ENCODE measurements at regions not wholly inside any gene's neighbourhood (a gene's known extent, or its start where the extent isn't known, plus 50 kb on each side); places are given as distances from the start of the nearest gene placed in this dataset.
"Not testable (repeated sequence)": the region's sequence is repeated elsewhere in the genome, so short reads cannot be mapped to it uniquely, and the experiment has no call there.

GRCh38 chr2:163045830-163046229, 207.3 kb upstream of the KCNH7 start:
- Histone ChIP-seq H3K4me1 (ENCODE audit: control insufficient read depth in 2 of 2, insufficient read depth in 2 of 2, low read length in 1 of 2) (no peaks in the 10 kb centered on the region), H3K4me3 (ENCODE audit: low read depth in 1 of 2, low read length in 2 of 2) (no peak overlapping the region), H3K9me3 (ENCODE audit: control insufficient read depth in 2 of 2, insufficient read depth in 1 of 2, low read depth in 1 of 2, low read length in 1 of 2) (no peaks in the 10 kb centered on the region), H3K27ac (ENCODE audit: low read depth in 2 of 2, low read length in 1 of 2) (no peak overlapping the region), H3K36me3 (ENCODE audit: control insufficient read depth in 2 of 2, insufficient read depth in 2 of 2, low read length in 1 of 2) (no peaks in the 10 kb centered on the region), H3K27me3 (ENCODE audit: control insufficient read depth in 1 of 2, insufficient read depth in 2 of 2, low read length in 2 of 2) (no peaks in the 10 kb centered on the region)
- 37 to 39% methylated on average over 2 of the region's 2 CpGs for WGBS, 2 donors

- no peaks in the 10 kb centered on the region for H3K4me1 ChIP-seq (ENCODE audit: control insufficient read depth in 2 of 2, insufficient read depth in 2 of 2, low read length in 1 of 2)
- no peaks in the 10 kb centered on the region for H3K9me3 ChIP-seq (ENCODE audit: control insufficient read depth in 2 of 2, insufficient read depth in 1 of 2, low read depth in 1 of 2, low read length in 1 of 2)
- 45 to 46% methylated on average over 3 of the region's 3 CpGs for WGBS, 2 donors
- no peak overlapping the region for H3K27ac ChIP-seq (ENCODE audit: low read depth in 2 of 2, low read length in 1 of 2)
- no peaks in the 10 kb centered on the region for H3K27me3 ChIP-seq (ENCODE audit: control insufficient read depth in 1 of 2, insufficient read depth in 2 of 2, low read length in 2 of 2)
- H3K4me3 ChIP-seq (ENCODE audit: low read depth in 1 of 2, low read length in 2 of 2) = no peak overlapping the region
- no peaks in the 10 kb centered on the region for H3K36me3 ChIP-seq (ENCODE audit: control insufficient read depth in 2 of 2, insufficient read depth in 2 of 2, low read length in 1 of 2)
Measured at GRCh38 chr2:163044114-163044513, 205.5 kb upstream of the KCNH7 start.

- Histone ChIP-seq H3K4me3 (ENCODE audit: low read depth in 1 of 2, low read length in 2 of 2) (no peak overlapping the region), H3K36me3 (ENCODE audit: control insufficient read depth in 2 of 2, insufficient read depth in 2 of 2, low read length in 1 of 2) (no peaks in the 10 kb centered on the region), H3K27ac (ENCODE audit: low read depth in 2 of 2, low read length in 1 of 2) (no peak overlapping the region), H3K9me3 (ENCODE audit: control insufficient read depth in 2 of 2, insufficient read depth in 1 of 2, low read depth in 1 of 2, low read length in 1 of 2) (no peaks in the 10 kb centered on the region), H3K27me3 (ENCODE audit: control insufficient read depth in 1 of 2, insufficient read depth in 2 of 2, low read length in 2 of 2) (no peaks in the 10 kb centered on the region), H3K4me1 (ENCODE audit: control insufficient read depth in 2 of 2, insufficient read depth in 2 of 2, low read length in 1 of 2) (no peaks in the 10 kb centered on the region)
- WGBS, 2 donors = 83 to 88% methylated on average over 1 of the region's 1 CpG
Measured at GRCh38 chr2:163043201-163043600, 204.6 kb upstream of the KCNH7 start.

DNA sequence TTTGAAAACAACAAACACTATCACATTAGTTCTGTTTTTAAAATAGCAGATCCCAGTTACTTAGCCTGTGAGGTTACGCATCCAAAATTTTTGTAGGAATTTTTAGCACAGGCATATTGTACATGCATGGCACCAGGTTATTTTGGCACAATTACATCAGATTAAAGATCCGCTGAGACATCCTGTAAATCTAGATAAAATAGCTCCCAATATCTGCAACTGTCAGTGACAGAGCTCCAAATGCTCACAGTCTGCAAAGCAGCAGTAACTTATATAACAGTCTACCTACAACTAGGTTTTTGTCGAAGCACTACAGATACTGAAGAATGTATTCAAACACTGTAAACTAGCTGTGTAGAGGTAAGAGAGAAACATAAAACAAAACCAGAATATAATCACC, 200.7 kb upstream of the KCNH7 start:
- Histone ChIP-seq H3K36me3 (ENCODE audit: control insufficient read depth in 2 of 2, insufficient read depth in 2 of 2, low read length in 1 of 2) (no peaks in the 10 kb centered on the region), H3K4me3 (ENCODE audit: low read depth in 1 of 2, low read length in 2 of 2) (no peak overlapping the region), H3K27ac (ENCODE audit: low read depth in 2 of 2, low read length in 1 of 2) (no peak overlapping the region), H3K27me3 (ENCODE audit: control insufficient read depth in 1 of 2, insufficient read depth in 2 of 2, low read length in 2 of 2) (no peaks in the 10 kb centered on the region), H3K4me1 (ENCODE audit: control insufficient read depth in 2 of 2, insufficient read depth in 2 of 2, low read length in 1 of 2) (no peaks in the 10 kb centered on the region), H3K9me3 (ENCODE audit: control insufficient read depth in 2 of 2, insufficient read depth in 1 of 2, low read depth in 1 of 2, low read length in 1 of 2) (no peaks in the 10 kb centered on the region)
- 84 to 90% methylated on average over 3 of the region's 3 CpGs for WGBS, 2 donors

- Histone ChIP-seq H3K36me3 (ENCODE audit: control insufficient read depth in 2 of 2, insufficient read depth in 2 of 2, low read length in 1 of 2) (no peaks in the 10 kb centered on the region), H3K27me3 (ENCODE audit: control insufficient read depth in 1 of 2, insufficient read depth in 2 of 2, low read length in 2 of 2) (no peaks in the 10 kb centered on the region), H3K27ac (ENCODE audit: low read depth in 2 of 2, low read length in 1 of 2) (no peak overlapping the region), H3K4me3 (ENCODE audit: low read depth in 1 of 2, low read length in 2 of 2) (no peak overlapping the region), H3K9me3 (ENCODE audit: control insufficient read depth in 2 of 2, insufficient read depth in 1 of 2, low read depth in 1 of 2, low read length in 1 of 2) (no peaks in the 10 kb centered on the region), H3K4me1 (ENCODE audit: control insufficient read depth in 2 of 2, insufficient read depth in 2 of 2, low read length in 1 of 2) (no peaks in the 10 kb centered on the region)
- WGBS, 2 donors = 79 to 87% methylated on average over 2 of the region's 2 CpGs
Measured at GRCh38 chr2:163028807-163029206, 190.2 kb upstream of the KCNH7 start.

GRCh38 chr2:163026136-163026775, 187.7 kb upstream of the KCNH7 start:
- H3K4me3 ChIP-seq (ENCODE audit: low read depth in 1 of 2, low read length in 2 of 2); H3K36me3 ChIP-seq (ENCODE audit: control insufficient read depth in 2 of 2, insufficient read depth in 2 of 2, low read length in 1 of 2); H3K27me3 ChIP-seq (ENCODE audit: control insufficient read depth in 1 of 2, insufficient read depth in 2 of 2, low read length in 2 of 2); H3K9me3 ChIP-seq (ENCODE audit: control insufficient read depth in 2 of 2, insufficient read depth in 1 of 2, low read depth in 1 of 2, low read length in 1 of 2); H3K27ac ChIP-seq (ENCODE audit: low read depth in 2 of 2, low read length in 1 of 2); H3K4me1 ChIP-seq (ENCODE audit: control insufficient read depth in 2 of 2, insufficient read depth in 2 of 2, low read length in 1 of 2): not testable (repeated sequence)
- 66 to 79% methylated on average over 39 to 43 of the region's 43 CpGs for WGBS, 2 donors

- WGBS, 2 donors = 59 to 69% methylated on average over 5 of the region's 5 CpGs
Measured at GRCh38 chr2:163016882-163017281, 178.3 kb upstream of the KCNH7 start.

DNA sequence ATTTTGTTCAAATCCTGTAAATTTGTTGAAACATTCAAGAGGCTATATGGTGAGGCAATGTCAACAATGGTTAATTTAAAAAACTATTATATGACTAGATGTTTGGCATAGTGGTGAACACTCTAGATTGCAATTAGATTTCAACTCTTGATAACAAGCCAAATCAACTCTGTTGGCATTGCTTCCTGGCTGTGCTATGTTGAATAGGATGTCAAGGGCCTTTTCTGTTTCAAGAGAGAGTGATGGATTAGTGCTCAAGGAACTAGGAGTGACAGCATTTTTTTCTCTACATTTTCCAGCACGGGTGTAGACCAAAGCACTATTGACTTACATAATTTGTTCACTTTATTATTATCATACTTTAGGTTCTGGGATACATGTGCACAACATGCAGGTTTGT, 172.4 kb upstream of the KCNH7 start:
- Histone ChIP-seq H3K4me3 (ENCODE audit: low read depth in 1 of 2, low read length in 2 of 2) (no peak overlapping the region), H3K4me1 (ENCODE audit: control insufficient read depth in 2 of 2, insufficient read depth in 2 of 2, low read length in 1 of 2) (no peaks in the 10 kb centered on the region), H3K36me3 (ENCODE audit: control insufficient read depth in 2 of 2, insufficient read depth in 2 of 2, low read length in 1 of 2) (no peaks in the 10 kb centered on the region), H3K9me3 (ENCODE audit: control insufficient read depth in 2 of 2, insufficient read depth in 1 of 2, low read depth in 1 of 2, low read length in 1 of 2) (no peaks in the 10 kb centered on the region), H3K27me3 (ENCODE audit: control insufficient read depth in 1 of 2, insufficient read depth in 2 of 2, low read length in 2 of 2) (no peaks in the 10 kb centered on the region), H3K27ac (ENCODE audit: low read depth in 2 of 2, low read length in 1 of 2) (no peak overlapping the region)
- WGBS, 2 donors = 33 to 60% methylated on average over 1 of the region's 1 CpG

More at GRCh38 chr2:163016882-163017281, 178.3 kb upstream of the KCNH7 start:
- not testable (repeated sequence) for H3K36me3 ChIP-seq (ENCODE audit: control insufficient read depth in 2 of 2, insufficient read depth in 2 of 2, low read length in 1 of 2); H3K27me3 ChIP-seq (ENCODE audit: control insufficient read depth in 1 of 2, insufficient read depth in 2 of 2, low read length in 2 of 2); H3K27ac ChIP-seq (ENCODE audit: low read depth in 2 of 2, low read length in 1 of 2); H3K9me3 ChIP-seq (ENCODE audit: control insufficient read depth in 2 of 2, insufficient read depth in 1 of 2, low read depth in 1 of 2, low read length in 1 of 2); H3K4me3 ChIP-seq (ENCODE audit: low read depth in 1 of 2, low read length in 2 of 2); H3K4me1 ChIP-seq (ENCODE audit: control insufficient read depth in 2 of 2, insufficient read depth in 2 of 2, low read length in 1 of 2)

DNA sequence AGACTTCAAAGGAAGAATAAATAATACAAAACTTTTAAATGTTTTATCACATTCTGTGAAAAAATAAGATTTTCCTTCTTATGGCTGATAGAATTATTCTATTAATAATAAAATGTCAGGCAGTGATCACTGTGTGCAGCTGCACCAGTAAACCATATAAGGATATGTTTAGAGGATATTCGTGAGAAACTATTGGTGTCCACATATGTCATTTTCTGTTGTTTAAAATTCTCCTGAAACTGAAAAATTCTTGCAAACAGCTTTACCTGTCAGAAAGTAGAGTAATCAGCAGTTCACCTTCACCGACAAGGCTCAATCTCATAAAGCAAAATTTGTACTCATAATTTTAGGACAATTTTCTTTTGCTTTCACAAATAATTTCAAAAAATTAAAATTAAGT, 170.1 kb upstream of the KCNH7 start:
- Histone ChIP-seq H3K4me1 (ENCODE audit: control insufficient read depth in 2 of 2, insufficient read depth in 2 of 2, low read length in 1 of 2) (no peaks in the 10 kb centered on the region), H3K9me3 (ENCODE audit: control insufficient read depth in 2 of 2, insufficient read depth in 1 of 2, low read depth in 1 of 2, low read length in 1 of 2) (no peaks in the 10 kb centered on the region), H3K27ac (ENCODE audit: low read depth in 2 of 2, low read length in 1 of 2) (no peak overlapping the region), H3K36me3 (ENCODE audit: control insufficient read depth in 2 of 2, insufficient read depth in 2 of 2, low read length in 1 of 2) (no peaks in the 10 kb centered on the region), H3K4me3 (ENCODE audit: low read depth in 1 of 2, low read length in 2 of 2) (no peak overlapping the region), H3K27me3 (ENCODE audit: control insufficient read depth in 1 of 2, insufficient read depth in 2 of 2, low read length in 2 of 2) (no peaks in the 10 kb centered on the region)
- WGBS, 2 donors = 75 to 77% methylated on average over 2 of the region's 2 CpGs

- H3K27ac ChIP-seq (ENCODE audit: low read depth in 2 of 2, low read length in 1 of 2) = no peak overlapping the region
- no peaks in the 10 kb centered on the region for H3K9me3 ChIP-seq (ENCODE audit: control insufficient read depth in 2 of 2, insufficient read depth in 1 of 2, low read depth in 1 of 2, low read length in 1 of 2)
- peaks cover 0 to 2% of the 10 kb centered on the region in 2 donors for H3K4me1 ChIP-seq (ENCODE audit: control insufficient read depth in 2 of 2, insufficient read depth in 2 of 2, low read length in 1 of 2)
- H3K36me3 ChIP-seq (ENCODE audit: control insufficient read depth in 2 of 2, insufficient read depth in 2 of 2, low read length in 1 of 2) = no peaks in the 10 kb centered on the region
- H3K4me3 ChIP-seq (ENCODE audit: low read depth in 1 of 2, low read length in 2 of 2) = no peak overlapping the region
- H3K27me3 ChIP-seq (ENCODE audit: control insufficient read depth in 1 of 2, insufficient read depth in 2 of 2, low read length in 2 of 2) = no peaks in the 10 kb centered on the region
Measured at GRCh38 chr2:162994718-162995117, 156.2 kb upstream of the KCNH7 start.

Measured in esophagus (tissue), 2 donors.